ENCODE measurements at regions not wholly inside any gene's neighbourhood (a gene's known extent, or its start where the extent isn't known, plus 50 kb on each side); places are given as distances from the start of the nearest gene placed in this dataset.

GRCh38 chr4:56286763-56287162, 100.5 kb downstream of the AASDH start:
- no peak for DNase-seq

- no peak for DNase-seq
Observed at GRCh38 chr4:56283375-56283774, 103.9 kb downstream of the AASDH start.

- DNase-seq, result peak in 1 of 58 donors; percentile 29
Observed at GRCh38 chr4:56282004-56282403, 105.3 kb downstream of the AASDH start.

GRCh38 chr4:56276547-56276946, 110.7 kb downstream of the AASDH start:
- DNase-seq, result no peak

DNA sequence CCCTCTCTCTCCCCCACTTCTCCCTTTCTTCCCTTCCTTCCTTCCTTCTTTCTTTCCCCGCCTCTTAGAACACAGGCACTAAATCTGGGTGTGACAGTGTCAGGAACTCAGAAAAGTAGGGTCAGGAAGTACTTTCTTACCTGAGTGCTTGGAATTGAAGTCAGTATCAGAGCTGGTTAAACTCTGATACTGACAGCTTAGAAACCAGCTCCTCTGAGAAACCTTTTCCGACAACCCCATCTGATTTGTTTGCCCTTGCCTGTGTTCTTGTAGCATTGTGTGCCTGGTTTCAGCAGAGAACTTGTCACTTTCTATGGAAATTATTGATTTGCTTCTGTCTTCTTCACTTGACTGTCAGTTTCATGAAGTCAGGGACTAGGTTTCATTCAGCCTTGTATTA, 113.9 kb downstream of the AASDH start:
- no peak for DNase-seq

GRCh38 chr4:56272927-56273326, 114.4 kb downstream of the AASDH start:
- no peak for DNase-seq

GRCh38 chr4:56272003-56272402, 115.3 kb downstream of the AASDH start:
- no peak for DNase-seq

GRCh38 chr4:56271131-56271530, 116.2 kb downstream of the AASDH start:
- DNase-seq, result no peak

DNA sequence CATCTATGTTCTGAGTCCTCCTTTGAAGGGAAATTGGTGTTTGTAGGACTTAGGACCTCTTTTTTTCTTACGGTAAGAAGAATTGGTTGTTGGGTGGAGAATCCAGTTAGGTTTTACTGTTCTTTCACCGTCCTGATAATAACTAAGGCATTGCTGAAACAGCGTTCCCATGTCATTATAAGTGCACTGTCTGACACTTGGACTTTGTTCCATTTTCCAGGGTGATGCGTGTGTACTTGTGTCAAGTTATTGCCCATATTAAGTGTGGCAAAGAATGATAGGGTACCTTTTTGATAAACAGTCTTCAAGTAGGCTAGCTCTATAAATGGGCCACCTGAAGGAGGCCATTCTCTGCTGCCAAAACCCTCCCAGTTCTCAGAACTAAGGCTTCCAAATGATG, 119.7 kb downstream of the AASDH start:
- no peak for DNase-seq

GRCh38 chr4:56264873-56265272, 122.4 kb downstream of the AASDH start:
- no peak for DNase-seq

DNA sequence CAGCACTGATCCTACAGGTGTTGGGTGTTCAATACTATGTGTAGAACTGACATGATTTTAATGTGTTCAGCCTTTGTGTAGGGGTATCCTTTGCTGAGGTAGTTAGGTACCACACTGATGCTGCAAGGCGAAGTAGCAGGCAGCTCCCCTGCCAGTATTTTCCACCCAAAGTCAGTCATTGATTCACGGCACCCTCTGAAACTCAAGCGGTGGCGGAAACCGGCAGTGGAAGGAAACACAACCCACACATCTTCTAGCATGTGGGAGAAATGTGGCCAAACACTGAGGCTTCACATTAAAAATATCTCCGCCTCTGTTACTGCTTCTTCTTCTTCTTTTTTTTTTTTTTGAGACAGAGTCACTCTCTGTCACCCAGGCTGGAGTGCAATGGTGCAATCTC, 126.3 kb downstream of the AASDH start:
- DNase-seq, result peak in 28 of 58 donors; percentile 1 to 44 (median 10)

DNA sequence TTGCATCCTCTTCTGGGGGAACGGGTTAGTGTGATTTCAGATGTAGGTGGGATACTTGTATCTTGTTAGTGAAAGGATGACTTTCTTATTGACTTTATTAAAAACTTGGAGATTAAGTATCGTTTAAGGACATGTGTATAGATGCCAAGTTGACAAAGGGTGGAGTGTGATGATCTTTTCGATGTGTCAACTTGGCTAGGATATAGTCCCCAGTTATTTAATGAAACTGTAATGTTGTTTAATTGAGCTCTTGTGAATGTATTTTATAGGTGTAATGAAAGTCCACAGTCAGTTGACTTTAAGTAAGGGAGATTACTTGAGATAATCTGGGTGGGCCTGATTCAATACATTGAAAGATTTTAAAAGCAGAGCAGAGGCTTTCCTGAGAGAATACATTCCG, 127.0 kb downstream of the AASDH start:
- no peak for DNase-seq

GRCh38 chr4:56259655-56260054, 127.6 kb downstream of the AASDH start:
- no peak for DNase-seq

DNA sequence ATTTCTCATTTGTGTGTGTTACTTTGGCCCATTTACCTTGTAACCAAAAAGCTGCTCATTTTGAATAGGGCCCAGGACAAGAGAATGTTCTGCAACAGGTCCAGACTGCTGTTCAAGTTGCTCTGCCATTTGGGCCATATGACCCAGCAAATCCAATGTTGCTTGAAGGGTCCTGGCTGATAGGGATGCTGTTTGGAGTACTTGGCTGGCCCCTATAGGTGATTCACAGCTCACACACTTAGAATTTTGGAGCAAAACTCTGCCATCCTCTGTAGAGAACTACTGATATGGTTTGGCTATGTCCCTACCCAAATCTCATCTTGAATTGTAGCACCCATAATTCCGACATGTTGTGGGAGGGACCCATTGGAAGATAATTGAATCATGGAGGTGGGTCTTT, 131.5 kb downstream of the AASDH start:
- DNase-seq, result no peak

DNA sequence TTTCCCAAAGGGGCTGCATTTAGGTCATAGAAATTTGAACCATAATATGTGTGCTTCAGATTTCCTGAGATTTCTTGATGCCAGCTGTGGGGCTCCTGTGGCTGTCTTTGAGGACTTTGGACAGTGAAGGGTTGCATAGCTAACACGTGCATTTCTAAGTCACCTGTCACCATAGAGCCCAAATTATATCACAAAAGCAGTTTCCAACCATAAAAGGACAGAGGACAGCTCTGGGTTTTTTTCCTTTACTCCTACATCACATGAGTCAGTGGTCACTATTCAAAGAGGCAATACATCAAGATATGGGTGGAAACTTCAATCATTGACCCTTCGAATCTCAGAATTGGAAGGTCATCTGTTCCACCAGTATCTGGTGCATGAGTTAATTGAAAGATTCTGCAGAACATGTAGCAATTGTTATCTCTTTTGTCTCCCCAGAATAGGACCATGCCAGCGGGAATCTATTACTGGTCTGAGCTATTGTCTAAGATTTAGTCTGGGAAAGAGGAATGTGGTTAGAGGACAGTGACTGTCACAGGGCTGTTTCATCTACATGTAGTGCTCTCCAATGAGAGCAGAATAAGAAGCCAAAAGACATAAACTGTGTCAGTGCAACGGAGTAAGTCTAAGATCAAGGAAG, 133.5 kb downstream of the AASDH start:
- no peak for DNase-seq

DNA sequence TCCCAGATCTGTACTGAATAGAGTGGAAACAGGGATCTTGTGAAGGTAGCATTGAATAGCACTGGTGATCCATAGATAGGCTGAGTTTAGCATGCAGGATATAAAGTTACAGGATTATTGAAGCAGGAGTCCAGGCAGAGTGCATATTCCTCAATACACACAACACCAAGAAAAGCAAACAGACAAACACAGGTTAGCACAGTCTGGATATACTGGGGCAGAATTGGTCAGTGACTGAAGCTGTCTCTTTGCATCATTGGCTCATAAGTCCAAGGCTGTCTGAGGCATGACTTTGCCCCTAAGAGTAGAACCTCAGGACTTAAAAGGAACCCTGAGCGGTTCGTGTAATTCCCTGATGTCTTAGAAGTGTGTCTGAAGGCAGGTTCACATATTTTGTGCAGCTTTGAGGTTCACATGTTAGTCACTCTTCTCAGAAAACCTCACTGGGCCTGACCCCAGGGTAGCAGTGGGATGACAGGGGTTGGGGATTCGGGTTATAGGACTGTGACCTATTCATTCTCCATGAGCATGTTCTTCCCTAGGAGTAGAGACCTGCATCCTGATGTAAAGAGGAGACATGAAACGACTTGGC, 134.6 kb downstream of the AASDH start:
- no peak for DNase-seq

- DNase-seq, result no peak
Observed at GRCh38 chr4:56251556-56251955, 135.7 kb downstream of the AASDH start.

GRCh38 chr4:56250776-56251175, 136.5 kb downstream of the AASDH start:
- no peak for DNase-seq

DNA sequence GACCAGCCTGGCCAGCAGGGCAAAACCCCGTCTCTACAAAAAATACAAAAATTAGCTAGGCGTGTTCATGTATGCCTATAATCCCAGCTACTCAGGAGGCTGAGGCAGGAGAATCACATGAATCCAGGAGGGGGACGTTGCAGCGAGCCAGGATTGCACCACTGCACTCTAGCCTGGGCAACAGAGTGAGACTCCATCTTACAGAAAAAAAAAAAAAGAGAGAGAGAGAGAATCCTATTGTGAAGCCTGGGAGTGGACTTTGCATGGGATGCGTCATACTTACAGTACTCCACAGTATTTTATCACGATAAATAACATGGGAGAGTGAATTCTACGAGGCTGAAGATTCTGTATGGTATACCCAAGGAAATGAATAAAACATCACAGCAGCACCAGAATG, 139.6 kb downstream of the AASDH start:
- DNase-seq, result no peak

GRCh38 chr4:56246233-56246610, 141.1 kb downstream of the AASDH start:
- no peak for DNase-seq

DNA sequence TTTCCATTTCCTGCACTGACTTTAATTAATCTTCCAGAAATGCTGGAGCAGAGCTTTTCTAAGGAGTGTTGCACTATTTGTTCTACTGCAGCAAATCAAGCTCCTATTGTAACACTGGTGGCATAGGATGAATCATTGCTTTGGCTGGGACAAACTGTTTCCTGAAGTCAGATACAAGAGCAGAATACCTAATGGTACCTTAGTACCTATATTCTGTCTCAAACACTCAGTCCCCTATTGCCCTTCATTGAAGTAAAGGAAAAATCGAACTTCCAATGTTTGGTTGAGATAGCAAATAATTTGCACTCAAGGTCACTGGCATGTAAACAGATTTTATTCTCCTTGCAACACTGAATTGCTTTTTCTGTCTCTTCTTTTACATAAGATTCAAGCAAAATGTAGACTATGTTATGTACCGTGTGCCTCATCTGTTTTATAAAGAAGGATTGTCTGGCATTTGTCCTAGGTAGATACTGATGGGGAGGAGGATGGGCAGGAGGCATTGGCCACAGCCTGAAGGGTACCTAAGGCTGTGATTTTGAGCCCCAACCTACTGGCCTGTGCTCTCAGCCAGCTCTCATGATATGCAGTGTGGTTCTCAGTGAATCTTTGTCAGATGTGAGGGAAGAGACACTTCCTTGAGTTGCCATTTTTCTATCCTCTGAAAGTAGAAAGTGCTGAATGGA, 141.6 kb downstream of the AASDH start:
- peak in 1 of 58 donors; percentile 0 for DNase-seq

GRCh38 chr4:56244681-56245080, 142.6 kb downstream of the AASDH start:
- no peak for DNase-seq

DNA sequence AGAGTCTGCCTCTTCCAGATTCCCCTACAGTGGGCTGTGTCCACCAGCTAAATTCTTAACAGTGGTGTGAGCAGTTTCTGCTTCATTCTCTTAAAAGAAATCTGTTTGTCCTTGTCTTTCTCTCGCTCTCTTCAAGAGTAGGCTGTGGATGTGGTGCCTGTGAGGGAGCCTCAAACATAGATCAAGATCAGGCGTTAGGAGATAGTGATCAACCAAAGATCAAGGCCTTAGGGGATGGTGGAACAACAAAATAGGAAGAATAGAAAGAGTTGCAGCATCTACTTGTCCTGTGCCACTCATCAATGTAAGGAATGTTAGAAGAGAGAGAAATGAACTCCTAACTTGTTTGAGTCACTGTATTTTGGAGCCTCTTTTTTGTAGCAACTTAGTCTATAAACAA, 144.2 kb downstream of the AASDH start:
- DNase-seq, result no peak

All from anterior cingulate cortex (tissue), 58 donors.